GM23338 (cell line): ENCODE measurements at regions not wholly inside any gene's neighbourhood (a gene's known extent, or its start where the extent isn't known, plus 50 kb on each side); places are given as distances from the start of the nearest gene placed in this dataset.

Experiments
- ATAC-seq: fragments of 200-7000 bp; cut with Tn5 transposase; 3 replicates; pipeline ENCODE4 v1.9.1; 2020
- DNase-seq: peaks from one replicate; pipeline ENCODE4 v3.0.0-alpha.2; 2015; ENCODE audit warnings: low spot score
- H2AFZ ChIP-seq: fragments of 200-600 bp; sonication (generic); 2 replicates; pipeline ENCODE4 v1.8.0; 2016; ENCODE audit warnings: antibody characterized with exemption, mild to moderate bottlenecking, moderate library complexity
- H3F3A ChIP-seq: fragments of 200-600 bp; sonication (generic); replicated peaks from 2 replicates; pipeline ENCODE4 v1.8.0; 2017; ENCODE audit warnings: antibody characterized with exemption, mixed run types, low read depth
- H3K27ac ChIP-seq: fragments of 200-600 bp; sonication (generic); 2 replicates; pipeline ENCODE4 v1.6.1; 2016; ENCODE audit warnings: low read depth
- H3K27me3 ChIP-seq: fragments of 200-600 bp; sonication (generic); 2 replicates; pipeline ENCODE4 v1.8.0; 2016; ENCODE audit warnings: mild to moderate bottlenecking, mixed run types, moderate library complexity; ENCODE audit not compliant: insufficient read depth
- H3K36me3 ChIP-seq: fragments of 200-600 bp; sonication (generic); 2 replicates; pipeline ENCODE4 v1.8.0; 2016; ENCODE audit warnings: mild to moderate bottlenecking; ENCODE audit not compliant: insufficient read depth
- H3K4me1 ChIP-seq: fragments of 200-600 bp; sonication (generic); 2 replicates; pipeline ENCODE4 v1.8.0; 2016; ENCODE audit warnings: mild to moderate bottlenecking, moderate library complexity; ENCODE audit not compliant: insufficient read depth
- H3K4me2 ChIP-seq: fragments of 200-600 bp; sonication (generic); 2 replicates; pipeline ENCODE4 v1.7.1; 2017; ENCODE audit warnings: mixed run types
- H3K4me3 ChIP-seq: fragments of 200-600 bp; sonication (generic); 2 replicates; pipeline ENCODE4 v1.6.1; 2016; ENCODE audit warnings: mixed run types
- H3K79me2 ChIP-seq: fragments of 200-600 bp; sonication (generic); replicated peaks from 2 replicates; pipeline ENCODE4 v1.8.0; 2017; ENCODE audit warnings: mild to moderate bottlenecking; ENCODE audit not compliant: insufficient read depth
- H3K9me2 ChIP-seq: fragments of 200-600 bp; sonication (generic); 2 replicates; pipeline ENCODE4 v1.8.0; 2017; ENCODE audit not compliant: insufficient read depth
- H4K20me1 ChIP-seq: fragments of 200-600 bp; sonication (generic); replicated peaks from 2 replicates; pipeline ENCODE4 v1.8.0; 2017; ENCODE audit warnings: mild to moderate bottlenecking; ENCODE audit not compliant: insufficient read depth
- H3K27ac Mint-ChIP-seq: 2 replicates; pipeline ENCODE4 v1.8.0; 2020; ENCODE audit warnings: inconsistent platforms, mild to moderate bottlenecking, moderate library complexity, mixed read lengths
- H3K27me3 Mint-ChIP-seq: 3 replicates; pipeline ENCODE4 v1.8.0; 2022; ENCODE audit warnings: low read depth, mild to moderate bottlenecking, moderate library complexity, mixed read lengths, inconsistent platforms; ENCODE audit not compliant: insufficient read depth, poor library complexity
- H3K36me3 Mint-ChIP-seq: 3 replicates; pipeline ENCODE4 v1.8.0; 2021; ENCODE audit warnings: low read depth, mild to moderate bottlenecking, inconsistent platforms, moderate library complexity, mixed read lengths
- H3K4me1 Mint-ChIP-seq: 3 replicates; pipeline ENCODE4 v1.8.0; 2020; ENCODE audit warnings: mild to moderate bottlenecking, inconsistent platforms, mixed read lengths
- H3K4me3 Mint-ChIP-seq: 3 replicates; pipeline ENCODE4 v1.8.0; 2021; ENCODE audit warnings: moderate library complexity, mild to moderate bottlenecking, inconsistent platforms, mixed read lengths
- H3K9me3 Mint-ChIP-seq: 3 replicates; pipeline ENCODE4 v1.8.0; 2020; ENCODE audit warnings: moderate library complexity, mild to moderate bottlenecking, inconsistent platforms, mixed read lengths
- CREB1 ChIP-seq: fragments of 250-450 bp; sonication (Bioruptor Pico); IDR thresholded peaks from 2 replicates; pipeline ENCODE4 v1.5.0; 2020; ENCODE audit warnings: low read depth, mild to moderate bottlenecking, moderate library complexity
- EZH2 ChIP-seq: fragments of 200-600 bp; sonication (generic); IDR thresholded peaks from one replicate; pipeline ENCODE4 v1.8.0; 2017; ENCODE audit warnings: antibody characterized with exemption, mild to moderate bottlenecking, low read depth; ENCODE audit not compliant: unreplicated experiment
- JUNB ChIP-seq: IDR thresholded peaks from one replicate; pipeline ENCODE4 v1.6.1; 2016; ENCODE audit warnings: antibody characterized with exemption; ENCODE audit not compliant: unreplicated experiment
- STAT1 ChIP-seq: IDR thresholded peaks from one replicate; pipeline ENCODE4 v1.6.1; 2016; ENCODE audit warnings: antibody characterized with exemption; ENCODE audit not compliant: unreplicated experiment
- ZNF114 ChIP-seq: fragments of 250-450 bp; sonication (Bioruptor Pico); IDR thresholded peaks from 2 replicates; pipeline ENCODE4 v1.5.0; 2020; ENCODE audit warnings: mild to moderate bottlenecking, moderate library complexity
- ZNF331 ChIP-seq: fragments of 250-450 bp; sonication (Bioruptor Pico); IDR thresholded peaks from 2 replicates; pipeline ENCODE4 v1.5.0; 2020; ENCODE audit warnings: low read depth, mild to moderate bottlenecking, moderate library complexity
- TF ChIP-seq, protein P1 (sequence below): IDR thresholded peaks from 2 replicates; pipeline ENCODE4 v1.6.1; 2016; ENCODE audit warnings: antibody characterized with exemption
- TF ChIP-seq, protein P2 (sequence below): fragments of 250-450 bp; sonication (Bioruptor Pico); IDR thresholded peaks from 2 replicates; pipeline ENCODE4 v1.5.0; 2020; ENCODE audit warnings: mild to moderate bottlenecking, moderate library complexity
- TF ChIP-seq, protein P3 (sequence below), 2 experiments: fragments of 200-600 bp in 1 of 2; sonication (generic) in 1 of 2; conservative IDR thresholded peaks; 2 replicates each; pipeline versions ENCODE4 v1.5.1 to v1.6.1; 2016 to 2017; ENCODE audit warnings: antibody characterized with exemption in 2 of 2, low read depth in 2 of 2, mild to moderate bottlenecking in 2 of 2, moderate library complexity in 1 of 2

DNA sequence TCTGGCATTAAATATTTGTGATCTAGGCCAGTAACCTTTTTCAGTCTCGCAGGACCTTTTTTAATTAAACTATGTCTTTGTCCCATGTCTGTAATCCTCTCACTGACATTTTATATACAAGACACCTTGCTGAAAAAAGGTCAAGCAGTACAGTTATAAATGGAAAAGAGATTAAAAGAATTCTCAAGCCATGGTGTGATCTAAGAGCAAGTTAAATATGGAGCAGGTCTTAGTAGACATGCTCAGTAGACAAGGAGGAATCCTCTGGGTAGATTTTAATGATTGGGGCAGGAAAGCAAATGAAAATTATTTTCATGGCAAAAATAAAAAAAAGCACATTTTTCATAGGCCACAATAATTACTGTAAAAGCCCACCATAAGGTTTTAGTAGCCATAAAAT lies 203.5 kb downstream of the PPP1R3A start:
- H3K27me3 Mint-ChIP-seq: no peaks in the 10 kb centered on the region
- TF ChIP-seq ZNF331 (CRISPR knock-in tag) (no peak), JUNB (no peak), EZH2 (no peak)
- TF ChIP-seq, protein P1, sequence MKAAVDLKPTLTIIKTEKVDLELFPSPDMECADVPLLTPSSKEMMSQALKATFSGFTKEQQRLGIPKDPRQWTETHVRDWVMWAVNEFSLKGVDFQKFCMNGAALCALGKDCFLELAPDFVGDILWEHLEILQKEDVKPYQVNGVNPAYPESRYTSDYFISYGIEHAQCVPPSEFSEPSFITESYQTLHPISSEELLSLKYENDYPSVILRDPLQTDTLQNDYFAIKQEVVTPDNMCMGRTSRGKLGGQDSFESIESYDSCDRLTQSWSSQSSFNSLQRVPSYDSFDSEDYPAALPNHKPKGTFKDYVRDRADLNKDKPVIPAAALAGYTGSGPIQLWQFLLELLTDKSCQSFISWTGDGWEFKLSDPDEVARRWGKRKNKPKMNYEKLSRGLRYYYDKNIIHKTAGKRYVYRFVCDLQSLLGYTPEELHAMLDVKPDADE: no peak
- H3K4me3 ChIP-seq: no peak overlapping the region
- H3K9me2 ChIP-seq: no peaks in the 10 kb centered on the region
- no peaks in the 10 kb centered on the region for H3K36me3 Mint-ChIP-seq
- no peak overlapping the region for H3K27ac ChIP-seq
- H2AFZ ChIP-seq: no peak overlapping the region
- no peaks in the 10 kb centered on the region for H3K36me3 ChIP-seq
- no peaks in the 10 kb centered on the region for H3K4me1 ChIP-seq
- no peaks in the 10 kb centered on the region for H3F3A ChIP-seq
- no peaks in the 10 kb centered on the region for H3K4me1 Mint-ChIP-seq
- no peak overlapping the region for H3K4me3 Mint-ChIP-seq
- ATAC-seq: no peak
- H3K27ac Mint-ChIP-seq: no peak overlapping the region
- no peaks in the 10 kb centered on the region for H3K27me3 ChIP-seq
- no peaks in the 10 kb centered on the region for H4K20me1 ChIP-seq
- no peak overlapping the region for H3K4me2 ChIP-seq
- DNase-seq: no peak
- H3K9me3 Mint-ChIP-seq: no peaks in the 10 kb centered on the region
- no peaks in the 10 kb centered on the region for H3K79me2 ChIP-seq

DNA sequence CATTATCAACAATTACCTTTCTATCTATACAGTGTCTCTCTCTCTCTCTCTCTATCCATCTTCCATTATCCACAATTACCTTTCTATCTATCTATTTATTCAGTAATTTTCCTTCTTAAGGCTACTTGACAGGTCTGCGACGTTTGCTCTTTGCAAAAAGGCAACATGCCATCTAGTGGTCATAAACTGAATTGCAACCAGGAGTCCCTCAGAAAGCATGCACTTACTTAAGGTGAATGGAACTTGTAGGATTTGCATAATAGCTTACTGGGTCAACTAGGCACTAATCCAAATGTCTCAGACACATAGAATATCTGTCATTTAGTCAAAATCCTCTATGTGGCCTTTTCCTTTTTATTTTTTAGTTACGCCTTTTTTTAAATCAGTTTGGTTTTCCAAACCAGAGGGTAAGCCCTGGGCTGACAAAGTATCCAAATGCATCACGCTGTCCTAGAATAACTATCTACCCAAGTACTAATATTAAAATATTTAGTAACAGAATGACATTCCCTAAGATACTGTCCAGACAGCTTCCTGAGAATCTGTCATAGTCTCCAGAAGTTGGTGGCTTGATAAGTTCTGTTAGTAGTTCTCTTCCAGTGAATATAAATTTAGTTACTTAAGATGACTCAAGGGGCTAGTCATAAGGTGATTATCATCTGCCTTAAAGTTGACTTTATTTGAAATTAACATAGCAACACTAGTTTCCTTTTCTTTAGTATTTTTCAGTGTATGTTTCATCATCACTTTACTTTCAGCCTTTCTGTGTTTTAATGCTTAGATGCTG lies 208.3 kb downstream of the PPP1R3A start:
- no peaks in the 10 kb centered on the region for H3K27me3 ChIP-seq
- peak; percentile 94 for DNase-seq
- ATAC-seq: peak; percentile 84
- no peaks in the 10 kb centered on the region for H3K4me1 ChIP-seq
- no peaks in the 10 kb centered on the region for H3K79me2 ChIP-seq
- no peaks in the 10 kb centered on the region for H3F3A ChIP-seq
- no peaks in the 10 kb centered on the region for H4K20me1 ChIP-seq
- H2AFZ ChIP-seq: no peak overlapping the region
- no peaks in the 10 kb centered on the region for H3K36me3 ChIP-seq
- no peaks in the 10 kb centered on the region for H3K27me3 Mint-ChIP-seq
- H3K4me1 Mint-ChIP-seq: no peaks in the 10 kb centered on the region
- H3K9me3 Mint-ChIP-seq: no peaks in the 10 kb centered on the region
- H3K9me2 ChIP-seq: no peaks in the 10 kb centered on the region
- H3K4me2 ChIP-seq: no peak overlapping the region
- no peaks in the 10 kb centered on the region for H3K36me3 Mint-ChIP-seq
- no peak overlapping the region for H3K27ac Mint-ChIP-seq
- H3K4me3 Mint-ChIP-seq: no peak overlapping the region
- H3K4me3 ChIP-seq: no peak overlapping the region
- H3K27ac ChIP-seq: no peak overlapping the region
- TF ChIP-seq STAT1: no peak
- TF ChIP-seq ZNF114: no peak
- no peak for TF ChIP-seq CREB1 (CRISPR knock-in tag)
- TF ChIP-seq, protein P2, sequence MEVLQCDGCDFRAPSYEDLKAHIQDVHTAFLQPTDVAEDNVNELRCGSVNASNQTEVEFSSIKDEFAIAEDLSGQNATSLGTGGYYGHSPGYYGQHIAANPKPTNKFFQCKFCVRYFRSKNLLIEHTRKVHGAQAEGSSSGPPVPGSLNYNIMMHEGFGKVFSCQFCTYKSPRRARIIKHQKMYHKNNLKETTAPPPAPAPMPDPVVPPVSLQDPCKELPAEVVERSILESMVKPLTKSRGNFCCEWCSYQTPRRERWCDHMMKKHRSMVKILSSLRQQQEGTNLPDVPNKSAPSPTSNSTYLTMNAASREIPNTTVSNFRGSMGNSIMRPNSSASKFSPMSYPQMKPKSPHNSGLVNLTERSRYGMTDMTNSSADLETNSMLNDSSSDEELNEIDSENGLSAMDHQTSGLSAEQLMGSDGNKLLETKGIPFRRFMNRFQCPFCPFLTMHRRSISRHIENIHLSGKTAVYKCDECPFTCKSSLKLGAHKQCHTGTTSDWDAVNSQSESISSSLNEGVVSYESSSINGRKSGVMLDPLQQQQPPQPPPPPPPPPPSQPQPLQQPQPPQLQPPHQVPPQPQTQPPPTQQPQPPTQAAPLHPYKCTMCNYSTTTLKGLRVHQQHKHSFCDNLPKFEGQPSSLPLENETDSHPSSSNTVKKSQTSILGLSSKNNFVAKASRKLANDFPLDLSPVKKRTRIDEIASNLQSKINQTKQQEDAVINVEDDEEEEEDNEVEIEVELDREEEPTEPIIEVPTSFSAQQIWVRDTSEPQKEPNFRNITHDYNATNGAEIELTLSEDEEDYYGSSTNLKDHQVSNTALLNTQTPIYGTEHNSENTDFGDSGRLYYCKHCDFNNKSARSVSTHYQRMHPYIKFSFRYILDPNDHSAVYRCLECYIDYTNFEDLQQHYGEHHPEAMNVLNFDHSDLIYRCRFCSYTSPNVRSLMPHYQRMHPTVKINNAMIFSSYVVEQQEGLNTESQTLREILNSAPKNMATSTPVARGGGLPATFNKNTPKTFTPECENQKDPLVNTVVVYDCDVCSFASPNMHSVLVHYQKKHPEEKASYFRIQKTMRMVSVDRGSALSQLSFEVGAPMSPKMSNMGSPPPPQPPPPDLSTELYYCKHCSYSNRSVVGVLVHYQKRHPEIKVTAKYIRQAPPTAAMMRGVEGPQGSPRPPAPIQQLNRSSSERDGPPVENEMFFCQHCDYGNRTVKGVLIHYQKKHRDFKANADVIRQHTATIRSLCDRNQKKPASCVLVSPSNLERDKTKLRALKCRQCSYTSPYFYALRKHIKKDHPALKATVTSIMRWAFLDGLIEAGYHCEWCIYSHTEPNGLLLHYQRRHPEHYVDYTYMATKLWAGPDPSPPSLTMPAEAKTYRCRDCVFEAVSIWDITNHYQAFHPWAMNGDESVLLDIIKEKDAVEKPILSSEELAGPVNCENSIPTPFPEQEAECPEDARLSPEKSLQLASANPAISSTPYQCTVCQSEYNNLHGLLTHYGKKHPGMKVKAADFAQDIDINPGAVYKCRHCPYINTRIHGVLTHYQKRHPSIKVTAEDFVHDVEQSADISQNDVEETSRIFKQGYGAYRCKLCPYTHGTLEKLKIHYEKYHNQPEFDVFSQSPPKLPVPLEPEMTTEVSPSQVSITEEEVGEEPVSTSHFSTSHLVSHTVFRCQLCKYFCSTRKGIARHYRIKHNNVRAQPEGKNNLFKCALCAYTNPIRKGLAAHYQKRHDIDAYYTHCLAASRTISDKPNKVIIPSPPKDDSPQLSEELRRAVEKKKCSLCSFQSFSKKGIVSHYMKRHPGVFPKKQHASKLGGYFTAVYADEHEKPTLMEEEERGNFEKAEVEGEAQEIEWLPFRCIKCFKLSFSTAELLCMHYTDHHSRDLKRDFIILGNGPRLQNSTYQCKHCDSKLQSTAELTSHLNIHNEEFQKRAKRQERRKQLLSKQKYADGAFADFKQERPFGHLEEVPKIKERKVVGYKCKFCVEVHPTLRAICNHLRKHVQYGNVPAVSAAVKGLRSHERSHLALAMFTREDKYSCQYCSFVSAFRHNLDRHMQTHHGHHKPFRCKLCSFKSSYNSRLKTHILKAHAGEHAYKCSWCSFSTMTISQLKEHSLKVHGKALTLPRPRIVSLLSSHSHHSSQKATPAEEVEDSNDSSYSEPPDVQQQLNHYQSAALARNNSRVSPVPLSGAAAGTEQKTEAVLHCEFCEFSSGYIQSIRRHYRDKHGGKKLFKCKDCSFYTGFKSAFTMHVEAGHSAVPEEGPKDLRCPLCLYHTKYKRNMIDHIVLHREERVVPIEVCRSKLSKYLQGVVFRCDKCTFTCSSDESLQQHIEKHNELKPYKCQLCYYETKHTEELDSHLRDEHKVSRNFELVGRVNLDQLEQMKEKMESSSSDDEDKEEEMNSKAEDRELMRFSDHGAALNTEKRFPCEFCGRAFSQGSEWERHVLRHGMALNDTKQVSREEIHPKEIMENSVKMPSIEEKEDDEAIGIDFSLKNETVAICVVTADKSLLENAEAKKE (CRISPR knock-in tag): no peak
- TF ChIP-seq, protein P3, sequence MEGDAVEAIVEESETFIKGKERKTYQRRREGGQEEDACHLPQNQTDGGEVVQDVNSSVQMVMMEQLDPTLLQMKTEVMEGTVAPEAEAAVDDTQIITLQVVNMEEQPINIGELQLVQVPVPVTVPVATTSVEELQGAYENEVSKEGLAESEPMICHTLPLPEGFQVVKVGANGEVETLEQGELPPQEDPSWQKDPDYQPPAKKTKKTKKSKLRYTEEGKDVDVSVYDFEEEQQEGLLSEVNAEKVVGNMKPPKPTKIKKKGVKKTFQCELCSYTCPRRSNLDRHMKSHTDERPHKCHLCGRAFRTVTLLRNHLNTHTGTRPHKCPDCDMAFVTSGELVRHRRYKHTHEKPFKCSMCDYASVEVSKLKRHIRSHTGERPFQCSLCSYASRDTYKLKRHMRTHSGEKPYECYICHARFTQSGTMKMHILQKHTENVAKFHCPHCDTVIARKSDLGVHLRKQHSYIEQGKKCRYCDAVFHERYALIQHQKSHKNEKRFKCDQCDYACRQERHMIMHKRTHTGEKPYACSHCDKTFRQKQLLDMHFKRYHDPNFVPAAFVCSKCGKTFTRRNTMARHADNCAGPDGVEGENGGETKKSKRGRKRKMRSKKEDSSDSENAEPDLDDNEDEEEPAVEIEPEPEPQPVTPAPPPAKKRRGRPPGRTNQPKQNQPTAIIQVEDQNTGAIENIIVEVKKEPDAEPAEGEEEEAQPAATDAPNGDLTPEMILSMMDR (conservative IDR thresholded peaks at IDR 0.05; ENCODE audit: low read depth in 2 of 2): peak; percentile 84 to 98
